ENCODE measurements at regions not wholly inside any gene's neighbourhood (a gene's known extent, or its start where the extent isn't known, plus 50 kb on each side); places are given as distances from the start of the nearest gene placed in this dataset.

GRCh38 chr2:186984966-186985365 lies 136.0 kb upstream of the ZSWIM2 start:
- no peak overlapping the region for H3K4me3 ChIP-seq (ENCODE audit: control insufficient read depth, low read depth, low read length)
- DNase-seq (ENCODE audit: low read depth): no peak
- no peak for TF ChIP-seq CTCF (conservative IDR thresholded peaks at IDR 0.05; ENCODE audit: control insufficient read depth, insufficient read depth, low read depth, low read length)

GRCh38 chr2:186984481-186984880 lies 135.5 kb upstream of the ZSWIM2 start:
- H3K4me3 ChIP-seq (ENCODE audit: control insufficient read depth, low read depth, low read length): no peak overlapping the region
- DNase-seq (ENCODE audit: low read depth): no peak
- TF ChIP-seq CTCF (conservative IDR thresholded peaks at IDR 0.05; ENCODE audit: control insufficient read depth, insufficient read depth, low read depth, low read length): no peak

GRCh38 chr2:186980787-186981550 lies 132.0 kb upstream of the ZSWIM2 start:
- no peak overlapping the region for H3K4me3 ChIP-seq (ENCODE audit: control insufficient read depth, low read depth, low read length)
- no peak for TF ChIP-seq CTCF (conservative IDR thresholded peaks at IDR 0.05; ENCODE audit: control insufficient read depth, insufficient read depth, low read depth, low read length)
- DNase-seq (ENCODE audit: low read depth): no peak

- no peak for TF ChIP-seq CTCF (conservative IDR thresholded peaks at IDR 0.05; ENCODE audit: control insufficient read depth, insufficient read depth, low read depth, low read length)
- no peak overlapping the region for H3K4me3 ChIP-seq (ENCODE audit: control insufficient read depth, low read depth, low read length)
- no peak for DNase-seq (ENCODE audit: low read depth)
These were observed 131.1 kb upstream of the ZSWIM2 start for GRCh38 chr2:186980117-186980442.

GRCh38 chr2:186979439-186980116 lies 130.6 kb upstream of the ZSWIM2 start:
- DNase-seq (ENCODE audit: low read depth): no peak
- no peak for TF ChIP-seq CTCF (conservative IDR thresholded peaks at IDR 0.05; ENCODE audit: control insufficient read depth, insufficient read depth, low read depth, low read length)
- H3K4me3 ChIP-seq (ENCODE audit: control insufficient read depth, low read depth, low read length): no peak overlapping the region

GRCh38 chr2:186977433-186978045 lies 128.6 kb upstream of the ZSWIM2 start:
- no peak for TF ChIP-seq CTCF (conservative IDR thresholded peaks at IDR 0.05; ENCODE audit: control insufficient read depth, insufficient read depth, low read depth, low read length)
- no peak for DNase-seq (ENCODE audit: low read depth)
- no peak overlapping the region for H3K4me3 ChIP-seq (ENCODE audit: control insufficient read depth, low read depth, low read length)
